ENCODE measurements at regions not wholly inside any gene's neighbourhood (a gene's known extent, or its start where the extent isn't known, plus 50 kb on each side); places are given as distances from the start of the nearest gene placed in this dataset.
"Not testable (repeated sequence)": the region's sequence is repeated elsewhere in the genome, so short reads cannot be mapped to it uniquely, and the experiment has no call there.

DNA sequence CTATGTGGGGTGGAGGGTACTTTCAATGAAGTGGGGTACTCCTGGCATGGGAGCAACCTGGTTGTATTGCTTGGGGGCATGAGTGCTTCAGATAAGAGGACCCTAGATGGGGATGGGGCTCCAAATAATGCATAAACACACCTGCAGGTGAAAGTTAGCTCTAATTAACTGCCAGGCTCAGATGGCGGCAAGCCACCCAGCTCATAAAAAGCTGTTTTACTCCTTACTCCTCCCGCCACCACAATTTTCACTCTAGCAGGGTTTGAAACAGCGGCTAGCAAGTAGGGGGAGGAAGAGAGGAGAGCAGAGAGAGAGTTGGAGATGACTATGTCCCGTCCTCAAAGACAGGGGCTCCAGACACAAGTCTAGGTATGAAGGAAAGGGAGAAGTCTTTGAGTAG is 117.7 kb upstream of the WSCD1 start:
- no peak for DNase-seq (ENCODE audit: low spot score)

DNA sequence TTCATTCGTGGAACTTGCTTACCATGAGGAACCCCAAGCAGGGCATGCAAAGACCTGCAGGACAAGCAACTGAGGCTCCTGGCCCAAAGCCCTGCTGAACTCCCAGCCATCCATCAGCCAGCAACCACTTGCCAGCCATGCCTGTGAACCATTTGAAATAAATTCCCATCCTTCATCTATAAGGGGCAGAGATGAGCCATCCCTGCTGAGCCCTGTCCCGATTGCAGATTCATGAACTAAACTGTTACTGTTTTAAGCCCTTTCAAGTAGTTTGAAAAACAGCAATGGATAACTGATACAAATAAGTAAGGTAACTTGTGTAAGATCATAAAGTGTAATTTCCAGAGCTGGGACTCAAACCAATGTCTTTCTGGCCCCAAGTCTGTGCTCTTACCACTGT is 114.4 kb upstream of the WSCD1 start:
- no peak for DNase-seq (ENCODE audit: low spot score)

DNA sequence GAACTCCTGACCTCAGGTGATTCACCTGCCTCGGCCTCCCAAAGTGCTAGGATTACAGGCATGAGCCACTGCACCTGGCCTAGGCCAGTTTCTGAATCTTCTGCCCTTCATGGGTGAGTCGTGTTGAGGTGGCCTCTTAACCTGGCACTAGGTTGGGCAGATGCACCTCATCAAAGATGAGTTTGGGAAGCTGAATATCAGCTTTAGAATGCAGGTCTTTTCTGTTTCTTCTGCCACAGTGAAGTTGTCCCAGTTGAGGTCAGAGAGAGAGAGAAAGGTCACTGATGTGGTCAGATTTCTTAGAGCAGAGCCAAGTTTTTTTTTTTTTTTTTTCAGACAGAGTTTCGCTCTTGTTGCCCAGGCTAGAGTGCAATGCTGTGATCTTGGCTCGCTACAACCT is 111.3 kb upstream of the WSCD1 start:
- no peak for DNase-seq (ENCODE audit: low spot score)

DNA sequence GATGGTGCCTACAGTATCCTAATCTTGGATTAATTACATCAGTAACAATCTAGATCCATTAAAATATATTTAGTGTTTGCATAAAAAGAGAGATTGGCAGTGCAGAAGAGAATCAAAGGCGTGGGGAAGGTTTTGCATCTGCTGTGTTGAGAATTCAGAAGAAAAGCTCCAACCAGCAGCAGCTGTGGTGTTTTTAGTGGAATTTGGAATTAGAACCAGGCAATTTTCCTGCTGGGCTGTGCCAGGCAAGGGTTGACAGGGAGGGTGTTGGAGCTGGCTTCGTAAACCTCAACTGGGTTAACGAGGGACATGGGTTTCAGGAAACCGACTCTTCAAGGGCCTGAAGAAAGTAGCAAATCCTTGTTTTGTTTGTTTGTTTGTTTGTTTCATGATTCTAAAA is 107.8 kb upstream of the WSCD1 start:
- no peak for DNase-seq (ENCODE audit: low spot score)

DNA sequence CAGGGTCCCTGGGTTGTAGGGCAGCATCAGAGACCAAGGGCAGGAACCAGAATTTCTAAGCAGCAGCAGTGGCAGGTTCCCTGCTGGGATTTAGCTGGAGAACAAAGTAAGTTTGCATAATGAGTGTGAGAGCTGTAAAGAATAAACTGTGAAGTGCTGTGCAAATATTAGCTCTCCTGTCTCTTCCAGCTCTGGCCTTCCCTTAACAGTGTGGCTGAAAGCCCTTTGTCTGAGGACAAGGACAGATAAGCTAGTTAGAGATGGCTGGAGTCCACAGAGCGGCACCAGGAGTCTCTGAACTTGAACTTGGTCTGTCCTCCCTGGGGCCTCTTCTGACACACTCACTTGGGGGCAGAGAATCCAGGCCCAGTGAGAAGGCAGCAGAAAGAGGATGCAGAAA is 98.2 kb upstream of the WSCD1 start:
- no peak for DNase-seq (ENCODE audit: low spot score)

DNA sequence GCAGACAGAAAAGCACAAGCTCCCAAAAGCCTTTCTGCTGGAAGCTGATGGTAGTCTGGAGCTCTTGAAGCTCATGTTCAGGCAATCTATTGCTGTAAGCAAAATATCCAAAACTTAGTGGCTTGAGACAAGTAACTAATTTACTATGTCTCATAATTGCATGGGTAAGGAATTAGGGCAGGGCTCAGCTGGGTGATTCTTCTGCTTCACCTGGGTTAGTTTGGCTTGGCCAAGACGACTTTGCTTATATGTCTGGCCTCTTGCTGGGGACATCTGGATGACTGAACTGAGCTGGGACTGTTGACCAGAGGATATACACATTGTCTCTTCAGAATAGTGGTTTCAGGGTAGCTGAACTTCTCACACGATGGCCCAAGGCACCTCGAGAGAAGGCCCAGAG is 96.8 kb upstream of the WSCD1 start:
- no peak for DNase-seq (ENCODE audit: low spot score)

DNA sequence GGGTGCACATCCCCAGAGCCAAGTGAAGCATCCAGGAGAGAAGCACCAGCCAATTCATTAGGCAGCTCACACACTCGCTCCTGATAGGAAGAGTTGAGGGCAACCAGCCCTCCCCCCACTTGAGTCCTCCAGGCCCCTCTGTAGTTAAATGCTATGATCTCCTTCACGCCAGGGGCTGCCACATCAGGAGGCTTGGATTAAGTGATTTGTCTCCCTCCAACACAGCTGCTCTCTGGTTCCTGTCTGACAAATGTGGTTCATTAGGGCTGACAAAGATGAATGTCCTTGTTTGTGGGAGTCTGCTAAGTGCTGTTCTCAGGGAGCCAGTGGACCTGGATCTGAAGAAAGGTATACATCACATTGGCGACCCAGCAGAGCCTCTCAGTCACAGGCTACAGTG is 94.5 kb upstream of the WSCD1 start:
- no peak for DNase-seq (ENCODE audit: low spot score)

DNA sequence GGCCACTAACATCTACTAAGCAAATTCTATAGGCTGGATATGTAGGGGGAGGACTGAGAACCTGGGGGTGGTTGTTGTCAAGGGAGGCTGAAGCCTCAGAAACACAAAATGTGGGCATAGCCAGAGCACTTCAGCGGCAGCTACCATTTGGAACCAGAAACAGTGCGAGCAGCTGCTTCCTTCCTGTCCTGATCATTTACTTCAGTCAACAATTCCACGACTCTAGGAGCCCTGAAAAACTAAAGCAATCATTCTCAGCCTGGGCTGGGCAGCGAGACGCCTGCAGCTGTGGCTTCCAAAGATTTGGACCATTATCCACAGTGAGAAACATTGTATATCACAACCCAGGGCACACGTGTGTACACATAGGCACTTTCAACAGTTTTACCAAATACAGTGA is 93.9 kb upstream of the WSCD1 start:
- no peak for DNase-seq (ENCODE audit: low spot score)

DNA sequence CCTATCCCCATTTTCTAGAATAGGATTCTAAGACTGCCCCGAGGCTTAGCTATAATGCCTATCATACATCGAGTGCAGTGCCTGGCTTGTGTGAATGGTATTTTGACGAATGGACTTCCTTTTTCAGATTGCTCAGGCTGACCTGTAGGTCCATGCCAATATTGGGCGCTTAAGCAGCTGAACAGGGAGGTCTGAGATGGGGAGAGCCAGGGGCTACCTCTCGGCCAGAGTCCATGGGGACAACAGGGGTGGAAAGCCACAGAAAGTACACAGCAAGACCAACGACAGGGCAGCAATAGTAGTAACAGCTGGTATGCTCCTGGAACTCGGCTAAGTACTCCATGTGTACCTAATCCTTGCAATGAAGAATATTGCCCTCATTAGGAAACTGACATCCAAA is 91.7 kb upstream of the WSCD1 start:
- no peak for DNase-seq (ENCODE audit: low spot score)

DNA sequence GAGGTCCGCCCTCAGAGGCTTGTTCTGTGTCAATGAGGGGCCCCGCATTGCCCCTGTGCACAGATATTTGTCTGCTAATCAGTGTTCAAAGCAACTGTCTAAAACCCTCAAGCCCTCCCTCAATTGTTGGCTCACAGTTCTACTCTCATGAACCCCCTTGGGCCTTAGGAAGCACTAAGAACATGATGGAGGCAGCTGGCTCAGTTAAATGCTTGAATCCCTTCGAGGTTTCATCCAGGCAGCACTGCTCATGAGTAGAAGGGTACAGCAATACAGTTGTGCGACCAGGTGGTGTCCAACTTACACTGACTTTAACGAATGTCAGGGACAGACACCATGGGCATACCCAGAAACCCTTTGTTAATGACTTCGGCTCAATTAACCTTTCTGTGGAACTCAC is 89.2 kb upstream of the WSCD1 start:
- DNase-seq (ENCODE audit: low spot score): no peak

DNA sequence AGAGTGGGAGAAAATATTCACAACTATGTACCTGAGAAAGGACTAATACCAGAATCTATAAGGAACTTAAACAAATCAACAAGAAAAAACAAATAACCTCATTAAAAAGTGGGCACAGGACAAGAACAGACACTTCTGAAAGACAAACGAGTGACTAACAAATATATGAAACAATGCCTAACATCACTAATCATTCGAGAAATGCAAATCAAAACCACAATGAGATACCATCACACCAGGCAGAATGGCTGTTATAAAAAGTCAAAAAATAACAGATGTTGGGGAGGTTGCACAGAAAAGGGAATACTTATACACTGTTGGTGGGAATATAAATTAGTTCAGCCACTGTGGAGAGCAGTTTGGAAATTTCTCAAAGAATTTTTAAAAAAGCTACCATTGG is 83.5 kb upstream of the WSCD1 start:
- DNase-seq (ENCODE audit: low spot score): no peak

DNA sequence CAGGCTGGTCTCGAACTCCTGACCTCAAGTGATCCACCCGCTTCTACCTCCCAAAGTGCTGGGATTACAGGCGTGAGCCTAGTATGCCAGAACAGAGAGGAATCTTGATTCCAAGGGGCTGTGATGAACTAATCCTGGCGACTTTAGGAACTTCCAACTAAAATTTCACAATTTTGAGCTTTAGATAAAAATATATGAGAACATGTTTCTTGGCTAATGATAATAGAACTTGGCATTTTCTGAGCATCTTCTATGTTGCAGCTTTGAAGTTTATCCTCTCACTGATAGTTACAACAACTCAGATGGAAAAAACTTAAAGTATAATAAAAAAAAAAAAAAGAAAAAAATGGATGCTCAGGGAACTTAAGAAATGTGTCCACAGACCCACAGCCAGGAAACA is 69.8 kb upstream of the WSCD1 start:
- DNase-seq (ENCODE audit: low spot score): no peak

DNA sequence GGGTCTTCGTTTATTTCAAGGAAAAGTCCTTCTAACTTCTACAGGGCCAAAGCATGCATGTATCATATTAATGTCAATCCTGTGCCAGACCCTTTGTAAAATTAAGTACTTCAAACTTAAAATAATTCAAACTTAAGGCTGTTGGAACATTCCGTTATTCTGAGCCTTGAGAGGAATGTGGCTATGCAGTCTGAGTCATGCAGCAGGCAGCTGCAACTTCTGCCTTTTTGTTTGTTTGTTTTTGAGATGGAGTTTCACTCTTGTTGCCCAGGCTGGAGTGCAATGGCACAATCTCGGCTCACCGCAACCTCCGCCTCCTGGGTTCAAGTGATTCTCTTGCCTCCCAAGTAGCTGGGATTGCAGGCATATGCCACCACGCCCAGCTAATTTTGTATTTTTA is 67.0 kb upstream of the WSCD1 start:
- not testable (repeated sequence) for DNase-seq (ENCODE audit: low spot score)

DNA sequence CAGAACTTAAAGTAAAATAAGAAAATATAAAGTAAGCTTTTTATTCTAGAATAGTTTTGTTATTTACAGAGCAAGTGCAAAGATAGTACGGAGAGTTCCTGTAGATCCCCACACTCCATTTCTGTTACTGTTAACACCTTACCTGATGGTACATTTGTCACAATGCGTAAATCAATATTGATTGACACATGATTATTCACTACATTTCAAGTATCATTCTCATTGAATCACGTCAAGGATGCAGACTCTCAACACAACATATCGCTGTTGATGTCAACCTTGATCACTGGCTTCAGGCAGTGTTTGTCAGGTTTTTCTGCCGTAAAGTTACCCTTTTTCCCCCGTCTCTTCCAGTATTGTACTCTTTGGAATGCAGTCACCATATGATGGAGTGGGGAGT is 64.2 kb upstream of the WSCD1 start:
- no peak for DNase-seq (ENCODE audit: low spot score)

DNA sequence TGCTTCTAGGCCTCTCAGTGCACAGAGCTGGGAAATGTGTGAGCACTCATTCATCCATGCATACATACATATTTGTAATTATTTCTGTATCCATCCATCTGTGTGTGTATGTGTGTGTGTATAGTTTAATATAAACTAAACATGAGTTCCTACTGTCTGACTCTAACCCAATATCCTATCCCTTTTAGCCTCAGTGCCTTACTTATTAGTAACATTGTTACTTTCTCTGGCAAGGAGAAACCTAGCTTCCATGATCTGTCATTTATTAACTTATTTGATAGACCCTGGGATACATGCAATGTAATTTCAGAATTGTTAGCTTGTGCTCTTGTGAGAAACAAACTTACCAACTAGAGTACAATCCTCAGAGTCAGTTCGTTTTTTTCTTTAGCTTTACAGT is 59.0 kb upstream of the WSCD1 start:
- no peak for DNase-seq (ENCODE audit: low spot score)

DNA sequence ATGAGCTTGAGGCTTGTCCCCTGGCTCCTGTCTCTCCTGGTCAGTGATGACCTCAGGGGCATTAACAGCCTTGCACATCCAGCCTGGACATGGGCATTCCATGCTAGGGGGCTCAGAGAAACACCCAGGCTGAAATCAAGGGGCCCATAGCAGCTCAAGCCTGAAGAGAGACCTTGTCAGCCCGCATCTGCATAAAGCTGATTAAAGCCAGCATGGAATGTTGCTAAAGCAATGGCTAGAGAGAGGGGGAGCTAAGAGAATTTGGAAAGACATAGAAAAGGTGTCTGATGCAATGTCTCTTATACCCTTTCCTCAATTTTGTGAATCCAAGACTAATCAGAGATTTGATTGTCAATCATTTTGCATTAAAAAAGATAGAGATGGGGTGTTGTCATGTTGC is 51.4 kb upstream of the WSCD1 start:
- DNase-seq (ENCODE audit: low spot score): no peak

DNA sequence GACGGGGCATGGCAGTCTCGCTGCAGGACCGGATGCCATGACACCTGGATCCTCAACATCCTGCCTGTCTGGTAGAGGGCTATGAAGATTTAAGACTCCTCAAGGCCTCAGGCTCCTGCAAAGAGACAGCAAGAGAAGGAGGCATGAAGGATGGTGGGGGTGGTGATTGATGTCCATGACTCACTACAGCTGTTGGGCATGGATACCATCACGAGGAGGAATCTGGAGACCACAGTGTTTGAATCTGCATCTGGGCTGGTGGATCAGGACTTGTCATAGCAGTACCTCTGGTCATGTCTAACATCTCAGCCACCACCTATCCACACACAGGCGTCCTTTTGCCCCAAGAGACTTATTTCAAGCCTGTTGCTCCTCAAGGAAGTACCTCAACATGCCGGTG is 50.2 kb upstream of the WSCD1 start:
- no peak for DNase-seq (ENCODE audit: low spot score)

DNA sequence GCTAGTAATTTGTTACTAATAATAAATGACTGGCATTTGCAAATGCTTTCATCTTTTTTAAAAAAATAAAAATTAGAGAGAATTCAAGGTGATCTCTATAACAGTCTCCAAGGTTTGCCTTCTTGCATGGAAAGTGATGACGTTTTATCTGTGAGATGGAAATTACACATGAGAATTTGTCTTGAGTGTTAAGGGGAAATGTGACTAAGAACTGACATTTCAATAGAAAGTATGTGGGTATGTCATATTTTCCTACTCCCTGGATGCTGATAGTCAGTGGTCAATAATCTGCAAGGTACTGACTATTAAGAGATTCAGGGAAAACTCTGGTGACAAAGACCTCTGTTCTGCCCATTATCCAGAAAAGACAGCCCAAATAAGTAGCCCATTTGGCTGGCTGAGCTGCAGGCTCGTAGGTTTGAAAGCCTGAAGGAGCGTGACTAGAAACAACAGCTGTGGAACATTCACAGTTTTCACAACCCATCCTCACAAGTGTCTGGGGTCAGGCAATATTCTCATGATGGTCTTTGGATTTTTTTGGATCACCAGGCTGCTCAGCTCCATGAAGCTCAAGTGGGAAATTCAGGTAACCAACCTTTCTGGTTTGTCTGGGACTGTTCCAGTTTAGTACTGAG is 49.7 kb upstream of the WSCD1 start:
- no peak for DNase-seq (ENCODE audit: low spot score)

Measured in cerebellar cortex (tissue), 1 donor.